GM06990 (cell line): ENCODE measurements at regions not wholly inside any gene's neighbourhood (a gene's known extent, or its start where the extent isn't known, plus 50 kb on each side); places are given as distances from the start of the nearest gene placed in this dataset.

ENCODE experiments used
- DNase-seq: peaks from one replicate; pipeline ENCODE4 v3.0.0-alpha.2; 2011; ENCODE audit not compliant: insufficient read length; ENCODE audit errors: extremely low read depth
- H3K27me3 ChIP-seq: replicated peaks from 2 replicates; pipeline ENCODE4 v1.6.0; 2011; ENCODE audit warnings: low read length; ENCODE audit not compliant: control insufficient read depth, insufficient read depth
- H3K36me3 ChIP-seq: 2 replicates; pipeline ENCODE4 v1.5.1; 2011; ENCODE audit warnings: low read length; ENCODE audit not compliant: control insufficient read depth, insufficient read depth
- H3K4me3 ChIP-seq: replicated peaks from 2 replicates; pipeline ENCODE4 v1.5.1; 2011; ENCODE audit warnings: low read depth, mild to moderate bottlenecking, control low read depth, low read length
- TF ChIP-seq, protein P1 (sequence below): IDR thresholded peaks from 2 replicates; pipeline ENCODE4 v1.5.1; 2011; ENCODE audit warnings: low read length, control low read depth, mild to moderate bottlenecking, inconsistent platforms; ENCODE audit not compliant: insufficient read depth, poor library complexity, severe bottlenecking

GRCh38 chr14:54039311-54039710 is 82.7 kb upstream of the BMP4 start:
- no peaks in the 10 kb centered on the region for H3K36me3 ChIP-seq
- no peak for DNase-seq
- no peak overlapping the region for H3K4me3 ChIP-seq
- H3K27me3 ChIP-seq, result no peaks in the 10 kb centered on the region
- TF ChIP-seq, protein P1, sequence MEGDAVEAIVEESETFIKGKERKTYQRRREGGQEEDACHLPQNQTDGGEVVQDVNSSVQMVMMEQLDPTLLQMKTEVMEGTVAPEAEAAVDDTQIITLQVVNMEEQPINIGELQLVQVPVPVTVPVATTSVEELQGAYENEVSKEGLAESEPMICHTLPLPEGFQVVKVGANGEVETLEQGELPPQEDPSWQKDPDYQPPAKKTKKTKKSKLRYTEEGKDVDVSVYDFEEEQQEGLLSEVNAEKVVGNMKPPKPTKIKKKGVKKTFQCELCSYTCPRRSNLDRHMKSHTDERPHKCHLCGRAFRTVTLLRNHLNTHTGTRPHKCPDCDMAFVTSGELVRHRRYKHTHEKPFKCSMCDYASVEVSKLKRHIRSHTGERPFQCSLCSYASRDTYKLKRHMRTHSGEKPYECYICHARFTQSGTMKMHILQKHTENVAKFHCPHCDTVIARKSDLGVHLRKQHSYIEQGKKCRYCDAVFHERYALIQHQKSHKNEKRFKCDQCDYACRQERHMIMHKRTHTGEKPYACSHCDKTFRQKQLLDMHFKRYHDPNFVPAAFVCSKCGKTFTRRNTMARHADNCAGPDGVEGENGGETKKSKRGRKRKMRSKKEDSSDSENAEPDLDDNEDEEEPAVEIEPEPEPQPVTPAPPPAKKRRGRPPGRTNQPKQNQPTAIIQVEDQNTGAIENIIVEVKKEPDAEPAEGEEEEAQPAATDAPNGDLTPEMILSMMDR, result no peak

DNA sequence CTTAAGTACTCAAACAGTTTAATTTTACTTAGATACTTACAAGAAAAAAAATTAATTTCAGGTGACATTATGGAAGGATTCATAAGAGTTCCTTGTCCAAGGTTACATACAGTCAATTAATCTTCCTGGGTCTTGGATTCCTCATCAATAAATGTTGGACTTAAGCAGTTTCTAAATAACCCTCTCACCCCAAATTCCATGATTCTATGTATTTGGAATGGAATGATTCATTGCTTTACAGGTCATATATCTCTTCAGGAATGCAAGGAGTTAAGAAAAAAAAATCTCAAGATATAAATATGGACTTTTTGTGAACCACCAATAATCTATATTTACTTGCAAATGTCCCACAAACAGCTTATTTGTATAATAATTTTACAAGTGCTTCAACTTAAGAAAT is 84.2 kb upstream of the BMP4 start:
- H3K36me3 ChIP-seq, result no peaks in the 10 kb centered on the region
- no peak overlapping the region for H3K4me3 ChIP-seq
- H3K27me3 ChIP-seq, result no peaks in the 10 kb centered on the region
- no peak for DNase-seq
- TF ChIP-seq, protein P1, result no peak

DNA sequence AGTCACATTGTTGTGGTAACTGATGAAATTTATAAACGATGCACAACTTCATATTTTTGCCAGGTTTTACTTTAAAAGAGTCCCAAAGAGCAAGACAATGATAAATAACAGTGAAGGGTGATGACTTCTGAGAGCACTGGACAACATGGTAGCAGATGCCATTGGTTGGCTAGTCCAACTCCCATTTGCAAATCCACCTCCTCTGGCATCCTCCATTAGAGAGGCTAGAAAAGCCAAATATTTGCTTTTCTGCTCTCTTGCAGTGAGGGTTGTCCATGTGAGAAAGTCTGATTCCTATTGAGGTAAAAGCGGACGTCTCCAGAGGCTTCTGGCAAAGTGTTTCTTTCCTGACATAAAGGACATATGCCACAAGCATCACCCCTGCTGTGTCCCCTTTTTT is 89.6 kb upstream of the BMP4 start:
- Histone ChIP-seq H3K4me3 (no peak overlapping the region), H3K36me3 (no peaks in the 10 kb centered on the region), H3K27me3 (no peaks in the 10 kb centered on the region)
- TF ChIP-seq, protein P1, result no peak
- DNase-seq, result no peak

DNA sequence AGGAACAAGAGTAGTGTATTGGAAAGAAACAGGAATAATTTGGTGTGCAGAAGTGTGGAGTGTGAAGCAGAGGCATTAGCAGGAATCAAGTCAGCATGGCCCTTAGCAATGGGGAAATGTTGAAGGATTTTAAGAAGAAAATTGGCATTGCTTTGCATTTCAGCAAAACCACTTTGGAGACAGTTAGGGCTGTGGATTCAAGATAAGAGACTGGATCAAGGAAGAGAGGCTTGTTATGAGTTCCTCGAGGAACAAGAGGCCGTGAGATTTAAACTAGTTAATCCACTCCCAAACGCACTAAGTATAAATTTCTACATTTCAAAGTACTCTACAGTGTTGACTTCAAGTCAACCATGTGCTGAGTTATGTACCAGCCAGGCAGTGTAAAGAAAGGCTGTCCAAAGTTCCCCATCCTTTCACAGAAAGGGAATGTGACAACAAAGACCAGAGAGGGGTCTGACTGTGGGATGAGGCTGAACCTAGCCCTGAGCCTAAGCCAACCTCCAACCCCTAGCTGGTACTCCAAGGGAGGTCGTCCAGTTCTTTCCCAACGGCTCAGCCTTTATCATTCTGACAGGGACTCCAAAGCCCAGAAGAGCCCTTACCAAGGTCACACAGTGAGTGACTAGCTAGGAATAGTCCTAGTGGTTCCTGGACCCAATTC is 91.2 kb upstream of the BMP4 start:
- H3K36me3 ChIP-seq, result no peaks in the 10 kb centered on the region
- TF ChIP-seq, protein P1, result no peak
- DNase-seq, result no peak
- no peaks in the 10 kb centered on the region for H3K27me3 ChIP-seq
- H3K4me3 ChIP-seq, result no peak overlapping the region

- Histone ChIP-seq H3K27me3 (no peaks in the 10 kb centered on the region), H3K4me3 (no peak overlapping the region), H3K36me3 (no peaks in the 10 kb centered on the region)
- DNase-seq, result no peak
- TF ChIP-seq, protein P1, result no peak
These were observed 91.7 kb upstream of the BMP4 start for GRCh38 chr14:54048311-54048710.

- Histone ChIP-seq H3K4me3 (no peak overlapping the region), H3K27me3 (no peaks in the 10 kb centered on the region), H3K36me3 (no peaks in the 10 kb centered on the region)
- DNase-seq, result no peak
- TF ChIP-seq, protein P1, result no peak
These were observed 92.1 kb upstream of the BMP4 start for GRCh38 chr14:54048736-54049135.
